Ovary (tissue), 3 donors: ENCODE measurements at regions not wholly inside any gene's neighbourhood (a gene's known extent, or its start where the extent isn't known, plus 50 kb on each side); places are given as distances from the start of the nearest gene placed in this dataset.

Experiments
- CTCF ChIP-seq, 3 donors: fragments of 450-650 bp in 2 of 3; fragments of 200-600 bp in 1 of 3; IDR thresholded peaks; one replicate each; pipeline versions ENCODE4 v1.5.1 to v1.8.0; 2016 to 2022; ENCODE audit warnings: antibody characterized with exemption in 3 of 3, mild to moderate bottlenecking in 1 of 3
- EP300 ChIP-seq: sonication (generic); formaldehyde crosslinking; IDR thresholded peaks from one replicate; pipeline ENCODE4 v1.6.1; 2017; ENCODE audit warnings: antibody characterized with exemption
- donor health status: DM: no; HTN: no; CAD: no.

- TF ChIP-seq EP300: no peak
- no peak for TF ChIP-seq CTCF (IDR thresholded peaks at IDR 0.05)
These were observed 470.3 kb downstream of the ZNF608 start for GRCh38 chr5:124276166-124276565.
